Neural crest cell (in vitro differentiated cells): ENCODE measurements at regions not wholly inside any gene's neighbourhood (a gene's known extent, or its start where the extent isn't known, plus 50 kb on each side); places are given as distances from the start of the nearest gene placed in this dataset.

Experiments
- DNase-seq: peaks from one replicate; pipeline ENCODE4 v3.0.0; 2021; ENCODE audit warnings: low read depth, mixed read lengths, low spot score
- H3K27ac Mint-ChIP-seq: one replicate; pipeline ENCODE4 v1.8.0; 2021; ENCODE audit warnings: mild to moderate bottlenecking, mixed read lengths; ENCODE audit not compliant: unreplicated experiment
- H3K27me3 Mint-ChIP-seq: 2 replicates; pipeline ENCODE4 v1.8.0; 2021; ENCODE audit warnings: low read depth, mild to moderate bottlenecking, mixed read lengths
- H3K36me3 Mint-ChIP-seq: 2 replicates; pipeline ENCODE4 v1.8.0; 2021; ENCODE audit warnings: low read depth, mild to moderate bottlenecking, mixed read lengths
- H3K4me1 Mint-ChIP-seq: 2 replicates; pipeline ENCODE4 v1.8.0; 2021; ENCODE audit warnings: mixed read lengths
- H3K4me3 Mint-ChIP-seq: one replicate; pipeline ENCODE4 v1.8.0; 2021; ENCODE audit warnings: mild to moderate bottlenecking, mixed read lengths
- H3K9me3 Mint-ChIP-seq: 2 replicates; pipeline ENCODE4 v1.8.0; 2021; ENCODE audit warnings: mixed read lengths
- TF ChIP-seq, protein P1 (sequence below): fragments of 200-600 bp; sonication (generic); conservative IDR thresholded peaks from 2 replicates; pipeline ENCODE4 v1.5.0; 2021; ENCODE audit warnings: antibody characterized with exemption, mild to moderate bottlenecking

- no peak for DNase-seq
- peaks cover 2% of the 10 kb centered on the region for H3K9me3 Mint-ChIP-seq
- H3K4me1 Mint-ChIP-seq, result peaks cover 11% of the 10 kb centered on the region
- H3K27ac Mint-ChIP-seq, result no peak overlapping the region
- TF ChIP-seq, protein P1, sequence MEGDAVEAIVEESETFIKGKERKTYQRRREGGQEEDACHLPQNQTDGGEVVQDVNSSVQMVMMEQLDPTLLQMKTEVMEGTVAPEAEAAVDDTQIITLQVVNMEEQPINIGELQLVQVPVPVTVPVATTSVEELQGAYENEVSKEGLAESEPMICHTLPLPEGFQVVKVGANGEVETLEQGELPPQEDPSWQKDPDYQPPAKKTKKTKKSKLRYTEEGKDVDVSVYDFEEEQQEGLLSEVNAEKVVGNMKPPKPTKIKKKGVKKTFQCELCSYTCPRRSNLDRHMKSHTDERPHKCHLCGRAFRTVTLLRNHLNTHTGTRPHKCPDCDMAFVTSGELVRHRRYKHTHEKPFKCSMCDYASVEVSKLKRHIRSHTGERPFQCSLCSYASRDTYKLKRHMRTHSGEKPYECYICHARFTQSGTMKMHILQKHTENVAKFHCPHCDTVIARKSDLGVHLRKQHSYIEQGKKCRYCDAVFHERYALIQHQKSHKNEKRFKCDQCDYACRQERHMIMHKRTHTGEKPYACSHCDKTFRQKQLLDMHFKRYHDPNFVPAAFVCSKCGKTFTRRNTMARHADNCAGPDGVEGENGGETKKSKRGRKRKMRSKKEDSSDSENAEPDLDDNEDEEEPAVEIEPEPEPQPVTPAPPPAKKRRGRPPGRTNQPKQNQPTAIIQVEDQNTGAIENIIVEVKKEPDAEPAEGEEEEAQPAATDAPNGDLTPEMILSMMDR, result no peak
- no peak overlapping the region for H3K4me3 Mint-ChIP-seq
- H3K36me3 Mint-ChIP-seq, result peaks cover 1% of the 10 kb centered on the region
- H3K27me3 Mint-ChIP-seq, result peaks cover 3% of the 10 kb centered on the region
Measured at GRCh38 chr3:4053975-4054374, 249.2 kb upstream of the SETMAR start.

DNA sequence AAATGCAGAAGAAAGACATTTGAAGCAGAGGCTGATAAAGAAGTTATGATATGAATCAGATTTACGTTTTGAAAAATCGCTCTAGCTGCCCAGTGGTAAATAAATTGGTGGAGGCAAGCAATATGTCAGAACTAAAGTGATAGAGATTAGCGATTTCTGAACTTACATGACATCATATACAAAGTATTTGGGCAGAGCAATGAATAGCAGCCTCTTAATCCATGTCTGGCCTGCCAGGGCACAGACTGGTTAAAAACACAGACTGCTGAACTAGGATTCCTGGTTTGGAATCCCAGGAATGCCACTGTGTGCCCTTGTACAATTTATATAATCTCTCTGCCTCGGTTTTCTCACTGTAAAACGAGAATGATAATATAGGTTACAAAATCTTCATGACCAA, 243.1 kb upstream of the SETMAR start:
- H3K27ac Mint-ChIP-seq, result no peak overlapping the region
- H3K27me3 Mint-ChIP-seq, result no peaks in the 10 kb centered on the region
- no peak for DNase-seq
- H3K4me3 Mint-ChIP-seq, result no peak overlapping the region
- H3K4me1 Mint-ChIP-seq, result no peaks in the 10 kb centered on the region
- H3K9me3 Mint-ChIP-seq, result peaks cover 2% of the 10 kb centered on the region
- TF ChIP-seq, protein P1, result no peak
- no peaks in the 10 kb centered on the region for H3K36me3 Mint-ChIP-seq

GRCh38 chr3:4060603-4061002, 242.6 kb upstream of the SETMAR start:
- Mint-ChIP-seq H3K27ac (no peak overlapping the region), H3K27me3 (no peaks in the 10 kb centered on the region), H3K4me3 (no peak overlapping the region), H3K36me3 (no peaks in the 10 kb centered on the region), H3K4me1 (no peaks in the 10 kb centered on the region), H3K9me3 (peaks cover 2% of the 10 kb centered on the region)
- no peak for DNase-seq
- TF ChIP-seq, protein P1, result no peak

- Mint-ChIP-seq H3K27ac (no peak overlapping the region), H3K4me3 (no peak overlapping the region), H3K36me3 (no peaks in the 10 kb centered on the region), H3K27me3 (no peaks in the 10 kb centered on the region), H3K4me1 (no peaks in the 10 kb centered on the region), H3K9me3 (peaks cover 2% of the 10 kb centered on the region)
- no peak for DNase-seq
- TF ChIP-seq, protein P1, result no peak
Measured at GRCh38 chr3:4061195-4061594, 242.0 kb upstream of the SETMAR start.

DNA sequence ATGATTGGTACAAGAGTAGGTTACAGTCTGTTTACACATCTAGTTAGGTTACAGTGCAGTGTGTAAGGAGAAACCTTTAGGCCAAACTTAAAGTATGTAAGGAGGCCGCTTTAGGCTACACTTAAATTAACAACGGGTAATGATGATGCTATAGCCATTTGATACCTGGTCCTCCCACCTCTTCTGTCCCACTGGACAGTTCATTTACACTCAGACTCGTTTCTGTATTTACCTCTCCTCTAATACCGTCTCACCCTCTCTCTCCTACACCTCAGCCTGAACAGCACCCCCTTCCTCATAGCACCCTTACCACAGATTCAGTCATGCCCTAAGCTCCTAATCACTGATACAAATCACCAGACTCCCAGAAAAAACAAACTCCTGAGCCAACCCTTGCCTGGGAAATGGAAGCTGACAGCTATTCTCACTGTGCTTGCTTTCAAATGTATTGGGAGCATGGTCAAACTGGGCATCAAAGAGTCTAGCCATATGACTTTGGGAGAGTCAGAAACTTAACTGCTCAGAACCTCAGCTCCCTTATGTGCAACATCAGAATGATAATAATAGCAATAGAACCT, 241.3 kb upstream of the SETMAR start:
- no peak overlapping the region for H3K27ac Mint-ChIP-seq
- no peaks in the 10 kb centered on the region for H3K36me3 Mint-ChIP-seq
- H3K4me1 Mint-ChIP-seq, result no peaks in the 10 kb centered on the region
- no peak overlapping the region for H3K4me3 Mint-ChIP-seq
- TF ChIP-seq, protein P1, result no peak
- H3K9me3 Mint-ChIP-seq, result peaks cover 2% of the 10 kb centered on the region
- H3K27me3 Mint-ChIP-seq, result no peaks in the 10 kb centered on the region
- no peak for DNase-seq

DNA sequence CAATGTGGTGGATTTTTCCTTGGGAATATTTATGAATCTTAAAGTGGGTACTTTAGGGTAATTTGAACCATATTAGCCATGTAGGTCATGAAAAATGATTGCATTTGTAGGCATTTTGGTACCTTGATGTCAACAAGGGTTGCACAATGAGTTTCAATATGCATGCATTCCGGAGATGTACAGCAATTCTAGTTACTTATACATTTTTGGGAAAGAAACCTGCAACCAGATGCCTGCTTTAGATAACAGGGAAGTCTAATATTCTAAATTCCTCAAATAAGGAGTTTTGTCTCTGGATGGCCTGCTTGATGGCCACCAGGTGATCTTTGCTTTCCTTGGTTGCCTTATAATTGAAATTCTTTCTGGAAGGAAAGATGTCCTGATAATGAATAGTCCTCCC, 240.5 kb upstream of the SETMAR start:
- Mint-ChIP-seq H3K4me1 (no peaks in the 10 kb centered on the region), H3K4me3 (no peak overlapping the region), H3K9me3 (peaks cover 2% of the 10 kb centered on the region), H3K36me3 (no peaks in the 10 kb centered on the region), H3K27ac (no peak overlapping the region), H3K27me3 (no peaks in the 10 kb centered on the region)
- DNase-seq, result no peak
- TF ChIP-seq, protein P1, result no peak
